CD4-positive, alpha-beta memory T cell (primary cell): ENCODE measurements at regions not wholly inside any gene's neighbourhood (a gene's known extent, or its start where the extent isn't known, plus 50 kb on each side); places are given as distances from the start of the nearest gene placed in this dataset.

Source experiments
- CTCF ChIA-PET: fragments of 350-600 bp; sonication (Branson Sonifier 250); formaldehyde crosslinking; loops from one replicate; lab custom pipeline; 2021; ENCODE audit warnings: inconsistent platforms; ENCODE audit not compliant: partially characterized antibody; lab: Charles Lee
- POLR2A ChIA-PET: fragments of 350-600 bp; sonication (Branson Sonifier 250); formaldehyde crosslinking; loops from one replicate; lab custom pipeline; 2021; ENCODE audit not compliant: partially characterized antibody; lab: Charles Lee
- DNase-seq, 5 donors: peaks; one replicate each; pipeline versions ENCODE4 v3.0.0 to v3.0.0-alpha.2; 2020 to 2022; ENCODE audit warnings: mixed read lengths in 1 of 5
- H3K27ac ChIP-seq: one replicate; pipeline ENCODE4 v1.7.0; 2013; ENCODE audit warnings: low read depth, low read length
- H3K27me3 ChIP-seq: 2 replicates; pipeline ENCODE4 v1.7.0; 2013; ENCODE audit warnings: mild to moderate bottlenecking, low read length, moderate library complexity; ENCODE audit not compliant: insufficient read depth
- H3K36me3 ChIP-seq: 2 replicates; pipeline ENCODE4 v1.7.0; 2013; ENCODE audit warnings: mild to moderate bottlenecking, low read length, moderate library complexity; ENCODE audit not compliant: insufficient read depth
- H3K4me1 ChIP-seq: 2 replicates; pipeline ENCODE4 v1.7.0; 2013; ENCODE audit warnings: mild to moderate bottlenecking, low read length, moderate library complexity; ENCODE audit not compliant: insufficient read depth
- H3K4me3 ChIP-seq, 2 donors: one replicate each; pipeline ENCODE4 v1.7.0; 2013; ENCODE audit warnings: low read length in 2 of 2, mild to moderate bottlenecking in 1 of 2
- H3K9me3 ChIP-seq, 2 donors: one replicate each; pipeline ENCODE4 v1.7.0; 2013; ENCODE audit warnings: low read length in 2 of 2, control low read depth in 1 of 2; ENCODE audit not compliant: control insufficient read depth in 1 of 2
- H3K27ac Mint-ChIP-seq, 7 donors: one replicate each; pipeline ENCODE4 v1.8.0; 2020 to 2021; ENCODE audit warnings: mixed read lengths in 7 of 7, mild to moderate bottlenecking in 6 of 7, inconsistent platforms in 3 of 7, moderate library complexity in 3 of 7
- H3K27me3 Mint-ChIP-seq, 2 donors: one replicate each; pipeline ENCODE4 v1.8.0; 2020 to 2021; ENCODE audit warnings: mixed read lengths in 2 of 2
- H3K36me3 Mint-ChIP-seq, 2 donors: one replicate each; pipeline ENCODE4 v1.8.0; 2020 to 2021; ENCODE audit warnings: mixed read lengths in 2 of 2, inconsistent platforms in 1 of 2, mild to moderate bottlenecking in 1 of 2
- H3K4me1 Mint-ChIP-seq, 4 donors: one replicate each; pipeline ENCODE4 v1.8.0; 2020 to 2021; ENCODE audit warnings: mixed read lengths in 4 of 4, mild to moderate bottlenecking in 1 of 4
- H3K4me3 Mint-ChIP-seq, 8 donors: one replicate each; pipeline ENCODE4 v1.8.0; 2020 to 2021; ENCODE audit warnings: mixed read lengths in 8 of 8, mild to moderate bottlenecking in 7 of 8, moderate library complexity in 6 of 8, inconsistent platforms in 3 of 8
- H3K9me3 Mint-ChIP-seq, 8 donors: one replicate each; pipeline ENCODE4 v1.8.0; 2020 to 2021; ENCODE audit warnings: mixed read lengths in 8 of 8, mild to moderate bottlenecking in 5 of 8, inconsistent platforms in 3 of 8, moderate library complexity in 1 of 8
- intact Hi-C: fragments of 100-400 bp; cut with micrococcal nuclease; formaldehyde crosslinking; loops from one replicate; pipeline ENCODE4 v1.15.1; 2023

GRCh38 chr2:238598802-238599530, 172.2 kb downstream of the ASB1 start:
- Histone ChIP-seq H3K9me3 (no peaks in the 10 kb centered on the region), H3K36me3 (no peaks in the 10 kb centered on the region), H3K27ac (no peak overlapping the region), H3K4me1 (no peaks in the 10 kb centered on the region), H3K27me3 (no peaks in the 10 kb centered on the region), H3K4me3 (no peak overlapping the region)
- Mint-ChIP-seq H3K4me1 (no peaks in the 10 kb centered on the region), H3K27me3 (peaks cover 22 to 25% of the 10 kb centered on the region in 2 donors), H3K4me3 (peak overlapping the region in 1 of 8 donors; percentile 1), H3K36me3 (no peaks in the 10 kb centered on the region), H3K9me3 (peaks cover 3 to 15% (median 10%) of the 10 kb centered on the region in 8 donors), H3K27ac (no peak overlapping the region)
- intact Hi-C loops: no loop called here
- no peak for DNase-seq
- ChIA-PET CTCF (no interaction called here), POLR2A (no interaction called here)

GRCh38 chr2:238599549-238600505, 173.1 kb downstream of the ASB1 start:
- intact Hi-C loops: no loop called here
- Mint-ChIP-seq H3K4me1 (no peaks in the 10 kb centered on the region), H3K27ac (no peak overlapping the region), H3K36me3 (no peaks in the 10 kb centered on the region), H3K27me3 (peaks cover 29 to 30% of the 10 kb centered on the region in 2 donors), H3K9me3 (peaks cover 3 to 23% (median 14%) of the 10 kb centered on the region in 8 donors), H3K4me3 (no peak overlapping the region)
- CTCF ChIA-PET: no interaction called here
- H3K27me3 ChIP-seq: no peaks in the 10 kb centered on the region
- POLR2A ChIA-PET: no interaction called here
- DNase-seq: no peak
- no peak overlapping the region for H3K27ac ChIP-seq
- H3K4me3 ChIP-seq: no peak overlapping the region
- H3K4me1 ChIP-seq: no peaks in the 10 kb centered on the region
- H3K9me3 ChIP-seq: no peaks in the 10 kb centered on the region
- no peaks in the 10 kb centered on the region for H3K36me3 ChIP-seq

DNA sequence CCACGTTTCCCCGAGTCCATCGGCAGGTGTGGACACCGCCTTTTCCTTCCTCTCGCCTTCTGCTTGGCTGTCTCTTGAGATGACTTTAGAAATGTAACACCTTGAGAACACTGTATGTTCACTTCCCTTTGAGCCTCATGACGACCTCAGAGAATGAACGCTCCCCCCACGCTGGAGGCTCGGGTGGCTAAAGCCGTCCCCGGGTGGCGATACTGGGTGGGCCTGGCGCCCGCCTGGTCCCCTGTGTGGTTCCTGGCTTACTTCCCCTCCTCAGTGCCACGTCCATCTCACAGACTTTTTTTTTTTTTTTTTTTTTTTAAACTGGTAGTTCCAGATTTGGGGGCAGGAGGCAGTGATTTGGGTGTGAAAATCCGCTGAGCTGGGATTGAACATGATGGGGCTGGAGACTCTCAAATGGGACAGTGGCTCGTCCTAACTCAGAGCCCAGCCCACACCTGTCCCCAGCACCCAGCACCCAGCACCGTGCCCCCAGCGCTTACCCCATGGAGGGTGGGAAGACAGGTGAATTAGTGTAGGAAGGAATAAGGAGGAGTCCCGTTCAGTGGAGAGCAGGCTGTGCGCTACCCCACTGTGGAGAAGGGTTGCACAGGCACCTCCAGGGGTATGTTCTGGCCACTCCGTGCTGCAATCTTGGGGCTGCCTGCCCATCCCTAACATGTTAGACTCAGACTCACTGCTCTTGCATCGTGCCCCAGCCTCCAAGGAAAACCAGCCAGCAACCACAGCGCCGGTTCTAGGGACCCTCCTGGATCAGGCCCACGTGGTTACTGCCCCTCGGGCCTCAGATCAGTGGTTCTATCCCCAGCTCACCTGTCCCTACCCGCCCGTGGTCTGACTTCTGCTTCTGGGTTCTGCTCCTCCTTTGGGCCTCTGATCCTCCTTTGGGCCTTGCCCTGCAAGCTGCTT, 174.0 kb downstream of the ASB1 start:
- H3K27ac ChIP-seq: no peak overlapping the region
- no peaks in the 10 kb centered on the region for H3K36me3 ChIP-seq
- Mint-ChIP-seq H3K36me3 (no peaks in the 10 kb centered on the region), H3K27ac (no peak overlapping the region), H3K4me3 (no peak overlapping the region), H3K27me3 (peaks cover 25 to 30% of the 10 kb centered on the region in 2 donors), H3K4me1 (no peaks in the 10 kb centered on the region), H3K9me3 (peaks cover 3 to 23% (median 15%) of the 10 kb centered on the region in 8 donors)
- ChIA-PET CTCF (interaction anchor here (1.0 kb wide), 1 partner anchor 15 kb away, joined by 3 read pairs; no protein-coding TSS in a partner anchor), POLR2A (no interaction called here)
- DNase-seq: no peak
- H3K9me3 ChIP-seq: no peaks in the 10 kb centered on the region
- intact Hi-C loops: no loop called here
- no peaks in the 10 kb centered on the region for H3K27me3 ChIP-seq
- H3K4me3 ChIP-seq: no peak overlapping the region
- no peaks in the 10 kb centered on the region for H3K4me1 ChIP-seq

GRCh38 chr2:238601433-238602222, 174.9 kb downstream of the ASB1 start:
- H3K36me3 Mint-ChIP-seq: no peaks in the 10 kb centered on the region
- no peaks in the 10 kb centered on the region for H3K9me3 ChIP-seq
- H3K27ac Mint-ChIP-seq: no peak overlapping the region
- H3K27me3 ChIP-seq: no peaks in the 10 kb centered on the region
- ChIA-PET POLR2A (no interaction called here), CTCF (interaction anchor here (1.0 kb wide), 2 partner anchors 15 to 29 kb away, joined by 3 read pairs; no protein-coding TSS in a partner anchor)
- H3K9me3 Mint-ChIP-seq: peaks cover 3 to 24% (median 16%) of the 10 kb centered on the region in 8 donors
- H3K27me3 Mint-ChIP-seq: peaks cover 25 to 30% of the 10 kb centered on the region in 2 donors
- no peaks in the 10 kb centered on the region for H3K4me1 Mint-ChIP-seq
- intact Hi-C loops: no loop called here
- DNase-seq: no peak
- H3K4me3 Mint-ChIP-seq: no peak overlapping the region
- H3K36me3 ChIP-seq: no peaks in the 10 kb centered on the region
- no peak overlapping the region for H3K27ac ChIP-seq
- H3K4me3 ChIP-seq: no peak overlapping the region
- H3K4me1 ChIP-seq: no peaks in the 10 kb centered on the region

DNA sequence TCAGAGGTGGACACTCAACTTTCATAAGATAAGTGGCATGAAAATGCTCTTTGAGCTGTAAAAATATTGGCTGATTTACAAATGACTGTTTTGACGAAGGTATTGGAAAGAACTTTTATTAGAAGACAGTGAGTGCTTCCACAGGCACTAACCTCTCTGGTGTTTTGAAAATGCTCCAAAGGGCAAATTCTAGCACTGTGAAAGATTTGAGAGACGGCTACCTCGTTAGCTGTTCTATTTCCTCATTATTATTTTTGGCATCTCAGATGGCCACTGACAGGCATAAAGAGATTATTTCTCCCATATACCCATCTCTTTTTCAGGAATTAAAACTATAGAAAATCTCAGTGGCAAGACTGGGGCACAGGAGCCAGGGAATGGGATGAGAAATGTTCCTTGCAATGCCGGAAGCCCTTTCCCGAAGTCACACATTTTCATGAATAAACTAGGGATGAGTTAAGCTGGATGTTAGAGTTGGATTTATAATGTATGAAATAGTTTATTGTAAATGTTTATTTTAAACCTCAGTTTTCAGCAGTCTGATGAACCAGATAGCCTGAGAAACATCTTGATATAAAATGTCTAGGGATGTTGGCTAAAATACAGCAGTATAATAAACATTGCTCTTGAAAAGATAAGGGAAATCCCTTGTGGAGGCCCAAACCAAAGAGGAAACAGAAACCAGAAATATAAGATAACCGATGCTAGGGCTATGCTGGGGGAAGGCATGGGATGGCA, 175.7 kb downstream of the ASB1 start:
- peaks cover 3 to 30% (median 17%) of the 10 kb centered on the region in 8 donors for H3K9me3 Mint-ChIP-seq
- DNase-seq: no peak
- H3K27me3 Mint-ChIP-seq: peaks cover 25 to 30% of the 10 kb centered on the region in 2 donors
- H3K4me3 Mint-ChIP-seq: no peak overlapping the region
- ChIA-PET CTCF (interaction anchor here (1.0 kb wide), 1 partner anchor 30 kb away, joined by 3 read pairs; no protein-coding TSS in a partner anchor), POLR2A (no interaction called here)
- Histone ChIP-seq H3K9me3 (no peaks in the 10 kb centered on the region), H3K4me3 (no peak overlapping the region), H3K27me3 (no peaks in the 10 kb centered on the region), H3K36me3 (no peaks in the 10 kb centered on the region), H3K4me1 (no peaks in the 10 kb centered on the region), H3K27ac (no peak overlapping the region)
- intact Hi-C loops: no loop called here
- no peaks in the 10 kb centered on the region for H3K4me1 Mint-ChIP-seq
- H3K27ac Mint-ChIP-seq: no peak overlapping the region
- H3K36me3 Mint-ChIP-seq: no peaks in the 10 kb centered on the region

DNA sequence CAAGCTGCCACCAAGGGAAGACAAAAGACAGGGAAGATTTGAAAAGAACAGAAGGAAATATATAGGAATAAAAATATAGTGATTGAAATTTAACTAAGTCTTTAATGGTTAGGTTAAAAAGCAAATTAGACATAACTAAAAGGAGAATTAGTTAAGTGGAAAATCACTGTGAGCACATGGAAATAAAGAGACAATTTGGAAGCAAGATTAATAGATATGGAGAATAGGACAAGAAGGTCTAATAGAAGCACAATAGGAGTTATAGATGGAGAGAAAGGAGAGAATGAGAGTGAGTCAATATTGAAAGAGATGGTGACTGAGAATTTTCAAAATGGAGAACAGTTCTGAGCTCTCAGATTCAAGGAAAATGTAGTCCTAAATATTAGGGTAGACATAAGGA, 176.9 kb downstream of the ASB1 start:
- H3K27ac Mint-ChIP-seq: no peak overlapping the region
- no peak for DNase-seq
- H3K4me1 Mint-ChIP-seq: no peaks in the 10 kb centered on the region
- no peaks in the 10 kb centered on the region for H3K36me3 Mint-ChIP-seq
- ChIA-PET POLR2A (no interaction called here), CTCF (no interaction called here)
- intact Hi-C loops: no loop called here
- no peaks in the 10 kb centered on the region for H3K27me3 ChIP-seq
- no peak overlapping the region for H3K4me3 ChIP-seq
- H3K27ac ChIP-seq: no peak overlapping the region
- H3K4me1 ChIP-seq: no peaks in the 10 kb centered on the region
- H3K27me3 Mint-ChIP-seq: peaks cover 25% of the 10 kb centered on the region in 2 donors
- H3K9me3 ChIP-seq: no peaks in the 10 kb centered on the region
- no peaks in the 10 kb centered on the region for H3K36me3 ChIP-seq
- peaks cover 3 to 36% (median 23%) of the 10 kb centered on the region in 8 donors for H3K9me3 Mint-ChIP-seq
- H3K4me3 Mint-ChIP-seq: no peak overlapping the region
